ENCODE measurements at regions not wholly inside any gene's neighbourhood (a gene's known extent, or its start where the extent isn't known, plus 50 kb on each side); places are given as distances from the start of the nearest gene placed in this dataset.

- no peak for DNase-seq
Measured at GRCh38 chr13:105336706-105337576, 1198.5 kb downstream of the EFNB2 start.

GRCh38 chr13:105334211-105334610 lies 1201.3 kb downstream of the EFNB2 start:
- DNase-seq, result no peak

- DNase-seq, result no peak
Measured at GRCh38 chr13:105333416-105333815, 1202.0 kb downstream of the EFNB2 start.

DNA sequence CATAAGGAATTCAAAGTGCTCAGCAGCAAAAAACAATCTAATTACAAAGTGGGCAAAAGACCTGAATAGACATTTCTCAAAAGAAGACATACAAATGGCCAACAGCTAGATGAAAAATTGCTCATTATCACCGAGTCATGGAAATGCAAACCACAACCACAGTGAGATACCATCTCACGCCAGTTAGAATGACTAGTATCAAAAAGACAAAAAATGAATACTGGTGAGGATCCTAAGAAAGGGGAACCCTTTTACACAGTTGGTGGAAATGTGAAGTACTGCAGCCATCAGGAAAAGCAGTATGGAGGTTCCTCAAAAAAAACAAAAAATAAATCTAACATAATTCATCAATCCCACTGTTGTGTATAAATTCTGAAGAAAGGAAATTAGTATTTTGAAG lies 1206.1 kb downstream of the EFNB2 start:
- no peak for DNase-seq

GRCh38 chr13:105328212-105328611 lies 1207.2 kb downstream of the EFNB2 start:
- no peak for DNase-seq

GRCh38 chr13:105327581-105328126 lies 1207.8 kb downstream of the EFNB2 start:
- DNase-seq, result no peak

- no peak for DNase-seq
Measured at GRCh38 chr13:105319875-105320274, 1215.6 kb downstream of the EFNB2 start.

DNA sequence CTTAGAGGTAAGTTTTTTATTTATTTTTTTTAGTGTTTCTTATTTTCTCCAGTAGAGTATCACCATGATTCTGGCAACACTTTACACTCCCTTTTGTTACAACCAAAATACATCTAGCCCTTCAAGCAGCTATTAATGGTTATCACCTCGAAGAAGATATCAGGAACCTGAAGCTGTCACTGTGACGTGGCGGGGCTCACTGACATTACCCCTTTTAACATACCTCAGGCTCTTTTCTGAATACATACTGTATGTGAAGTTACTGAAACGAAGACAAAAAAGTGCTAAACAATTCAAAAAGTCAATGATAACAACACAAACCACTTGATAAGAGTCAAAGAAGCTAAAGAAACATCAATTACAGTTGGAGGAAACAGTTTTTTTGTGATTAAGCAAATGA lies 1218.7 kb downstream of the EFNB2 start:
- DNase-seq, result no peak

- DNase-seq, result no peak
Measured at GRCh38 chr13:105312906-105313305, 1222.6 kb downstream of the EFNB2 start.

DNA sequence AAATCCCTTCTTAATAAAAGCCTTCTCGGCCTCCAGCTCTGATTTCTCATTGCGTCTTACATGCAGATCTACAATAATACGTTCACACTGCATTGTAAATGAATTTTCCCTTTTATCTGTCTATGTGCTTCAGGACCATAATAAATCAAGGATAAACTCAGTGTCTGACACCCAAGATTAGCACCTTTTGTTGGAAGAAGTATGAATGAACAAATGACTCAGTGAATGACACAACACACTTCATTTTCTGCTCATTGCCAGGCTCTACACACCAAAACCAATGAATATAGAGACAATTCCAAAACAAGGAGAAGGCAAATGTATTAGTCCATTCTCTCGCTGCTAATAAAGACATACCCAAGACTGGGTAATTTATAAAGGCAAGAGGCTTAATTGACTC lies 1224.4 kb downstream of the EFNB2 start:
- no peak for DNase-seq

DNA sequence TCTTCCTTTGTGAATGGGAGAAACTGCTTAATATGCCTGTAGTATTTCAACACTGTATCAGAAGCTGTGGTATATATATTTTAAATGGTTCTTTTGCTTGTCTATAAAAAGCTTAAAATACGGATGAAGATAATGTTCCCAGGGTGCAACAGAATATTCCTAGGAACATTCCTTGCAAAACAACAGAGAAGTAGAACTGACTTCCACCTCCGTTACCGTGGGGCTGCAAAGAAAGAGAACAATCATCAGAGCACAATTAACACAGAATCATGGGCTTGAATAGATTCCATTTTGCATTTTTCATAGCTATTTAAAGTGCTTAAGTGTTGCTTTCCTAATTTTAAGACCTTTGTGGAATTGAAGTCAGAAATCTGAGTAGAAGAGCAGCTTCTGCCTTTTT lies 1227.7 kb downstream of the EFNB2 start:
- no peak for DNase-seq

- DNase-seq, result no peak
Measured at GRCh38 chr13:105297839-105298238, 1237.6 kb downstream of the EFNB2 start.

- DNase-seq, result no peak
Measured at GRCh38 chr13:105291987-105292386, 1243.5 kb downstream of the EFNB2 start.

- no peak for DNase-seq
Measured at GRCh38 chr13:105290596-105290995, 1244.9 kb downstream of the EFNB2 start.

- DNase-seq, result no peak
Measured at GRCh38 chr13:105285526-105285925, 1249.9 kb downstream of the EFNB2 start.

DNA sequence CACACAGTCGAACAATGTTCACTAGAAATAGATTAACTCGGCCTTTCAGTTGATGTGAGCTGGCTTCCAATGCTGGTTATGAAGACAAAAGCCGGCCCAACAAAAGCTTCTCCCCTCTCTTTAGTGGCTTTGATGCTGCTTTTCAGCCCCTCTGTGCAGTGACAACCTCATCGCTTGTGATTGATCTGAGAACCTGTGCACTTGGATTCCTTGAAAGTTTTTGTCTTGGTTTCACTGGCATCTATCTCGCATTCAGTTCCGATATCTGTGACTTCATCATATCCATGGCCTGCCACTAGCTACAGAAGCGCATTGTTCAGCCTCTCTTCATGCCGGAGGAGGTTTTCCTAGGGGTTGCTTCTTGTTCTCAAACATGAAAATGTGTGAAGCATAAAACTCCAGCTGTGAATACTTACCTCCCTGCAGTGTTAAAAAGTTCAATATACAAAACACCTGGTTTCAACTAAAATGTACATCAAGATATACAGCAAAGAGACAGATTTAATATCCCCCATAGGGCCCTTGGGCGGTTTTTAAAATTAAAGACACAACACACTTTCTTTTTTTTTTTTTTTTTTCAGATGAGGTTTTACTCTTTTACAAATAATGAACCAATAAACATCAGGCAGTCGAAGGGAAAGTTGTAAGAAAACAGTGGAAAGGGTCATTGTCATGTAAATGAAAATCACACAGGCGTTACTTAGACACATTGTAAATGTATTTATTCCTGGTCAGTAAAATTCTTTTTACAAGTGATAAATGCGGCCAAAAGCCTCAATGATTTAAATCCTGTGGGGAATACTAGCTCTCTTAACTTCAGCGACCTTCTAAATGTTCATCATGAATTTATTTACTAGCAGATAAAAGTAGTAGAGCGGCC lies 1252.8 kb downstream of the EFNB2 start:
- DNase-seq, result no peak

GRCh38 chr13:105278943-105279381 lies 1256.5 kb downstream of the EFNB2 start:
- no peak for DNase-seq

DNA sequence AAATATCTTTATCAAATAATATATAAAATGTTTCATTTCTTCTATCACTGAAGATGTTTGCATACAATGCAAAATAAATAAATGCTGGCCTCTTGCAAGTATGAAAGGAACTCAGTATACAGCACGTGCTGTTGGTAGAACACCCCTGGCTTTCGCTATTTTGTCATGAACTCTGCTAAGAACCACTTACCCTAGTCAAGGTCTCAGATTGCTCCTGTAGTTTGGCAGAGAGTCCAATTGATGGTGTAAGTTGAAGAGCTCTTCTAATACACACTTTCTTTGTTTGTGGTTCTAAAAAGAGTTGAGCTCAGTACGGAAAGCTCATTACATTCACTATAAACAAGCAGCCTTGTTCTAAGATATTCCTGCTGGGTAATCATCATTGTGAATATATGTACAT lies 1258.9 kb downstream of the EFNB2 start:
- no peak for DNase-seq

GRCh38 chr13:105273665-105274222 lies 1261.7 kb downstream of the EFNB2 start:
- no peak for DNase-seq

GRCh38 chr13:105272660-105273631 lies 1262.5 kb downstream of the EFNB2 start:
- DNase-seq, result no peak

DNA sequence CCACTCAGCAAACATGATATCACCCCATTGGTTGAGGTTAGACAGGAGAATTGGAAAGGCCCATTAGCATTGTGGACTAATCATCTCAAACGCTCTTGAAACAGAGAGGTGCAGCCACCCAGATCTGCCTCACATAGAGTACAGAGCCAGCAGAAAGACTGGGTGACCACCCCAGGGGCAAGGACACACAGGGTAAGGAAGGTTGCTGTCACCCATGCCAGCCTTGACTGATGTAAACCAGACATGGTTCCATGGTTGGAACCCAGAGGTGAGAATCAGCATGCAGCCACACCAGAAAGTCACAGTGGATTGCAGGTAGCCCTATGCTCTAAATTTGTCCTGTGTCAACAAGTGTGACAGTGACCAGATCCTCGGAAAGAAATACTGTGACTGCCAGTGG lies 1268.8 kb downstream of the EFNB2 start:
- no peak for DNase-seq

DNA sequence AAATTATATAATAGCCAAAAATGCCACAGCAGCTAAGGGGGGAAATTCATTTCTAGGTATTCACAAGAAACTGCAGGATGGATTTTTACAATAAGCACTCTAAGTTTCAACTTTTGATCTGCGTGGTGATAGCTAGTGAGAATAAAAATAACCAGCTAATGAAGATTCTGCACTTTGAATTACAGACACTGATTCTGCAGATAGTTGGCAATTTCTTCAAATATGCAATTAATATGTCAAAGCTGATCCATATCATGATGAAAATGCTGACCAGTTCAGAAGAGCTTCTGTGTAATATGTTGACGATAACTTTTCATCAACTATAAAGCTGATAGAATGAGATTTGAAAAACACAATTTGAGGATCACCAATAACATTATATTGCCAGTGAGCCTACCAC lies 1272.9 kb downstream of the EFNB2 start:
- no peak for DNase-seq

Data from NCI-H446 treated with DMSO at 0.1 percent for 48 hours (cell line).